IPS-NIHi11 (cell line): ENCODE measurements at regions not wholly inside any gene's neighbourhood (a gene's known extent, or its start where the extent isn't known, plus 50 kb on each side); places are given as distances from the start of the nearest gene placed in this dataset.
"Not testable (repeated sequence)": the region's sequence is repeated elsewhere in the genome, so short reads cannot be mapped to it uniquely, and the experiment has no call there.

Source experiments
- DNase-seq: peaks from one replicate; pipeline ENCODE4 v3.0.0; 2012; ENCODE audit warnings: mixed read lengths, low spot score

GRCh38 chr4:164095313-164096110, 601.0 kb downstream of the TMA16 start:
- DNase-seq, result no peak

GRCh38 chr4:164096766-164097518, 602.5 kb downstream of the TMA16 start:
- DNase-seq, result no peak

- not testable (repeated sequence) for DNase-seq
These were observed 606.4 kb downstream of the TMA16 start for GRCh38 chr4:164100741-164101365.

- DNase-seq, result no peak
These were observed 614.5 kb downstream of the TMA16 start for GRCh38 chr4:164108971-164109370.

- DNase-seq, result no peak
These were observed 615.0 kb downstream of the TMA16 start for GRCh38 chr4:164109503-164109902.

- DNase-seq, result no peak
These were observed 620.7 kb downstream of the TMA16 start for GRCh38 chr4:164115236-164115635.

GRCh38 chr4:164116286-164116685, 621.8 kb downstream of the TMA16 start:
- no peak for DNase-seq

- DNase-seq, result no peak
These were observed 619.5 kb upstream of the SMIM31 start for GRCh38 chr4:164134388-164134787.

GRCh38 chr4:164136180-164136616, 617.7 kb upstream of the SMIM31 start:
- DNase-seq, result no peak

- no peak for DNase-seq
These were observed 615.4 kb upstream of the SMIM31 start for GRCh38 chr4:164138521-164138920.

GRCh38 chr4:164139291-164139690, 614.6 kb upstream of the SMIM31 start:
- no peak for DNase-seq

- DNase-seq, result not testable (repeated sequence)
These were observed 612.1 kb upstream of the SMIM31 start for GRCh38 chr4:164141755-164142375.

GRCh38 chr4:164154416-164154815, 599.5 kb upstream of the SMIM31 start:
- no peak for DNase-seq

GRCh38 chr4:164169591-164169990, 584.3 kb upstream of the SMIM31 start:
- DNase-seq, result no peak

- no peak for DNase-seq
These were observed 576.8 kb upstream of the SMIM31 start for GRCh38 chr4:164177153-164177552.

- no peak for DNase-seq
These were observed 576.2 kb upstream of the SMIM31 start for GRCh38 chr4:164177753-164178152.

GRCh38 chr4:164188236-164188635, 565.7 kb upstream of the SMIM31 start:
- DNase-seq, result no peak

- no peak for DNase-seq
These were observed 561.1 kb upstream of the SMIM31 start for GRCh38 chr4:164192844-164193243.

- no peak for DNase-seq
These were observed 560.3 kb upstream of the SMIM31 start for GRCh38 chr4:164193676-164194075.

GRCh38 chr4:164197556-164197955, 556.4 kb upstream of the SMIM31 start:
- DNase-seq, result no peak

GRCh38 chr4:164203476-164203875, 550.5 kb upstream of the SMIM31 start:
- DNase-seq, result no peak

- DNase-seq, result peak; percentile 40
These were observed 549.5 kb upstream of the SMIM31 start for GRCh38 chr4:164204434-164204833.
